ENCODE measurements at regions not wholly inside any gene's neighbourhood (a gene's known extent, or its start where the extent isn't known, plus 50 kb on each side); places are given as distances from the start of the nearest gene placed in this dataset.

DNA sequence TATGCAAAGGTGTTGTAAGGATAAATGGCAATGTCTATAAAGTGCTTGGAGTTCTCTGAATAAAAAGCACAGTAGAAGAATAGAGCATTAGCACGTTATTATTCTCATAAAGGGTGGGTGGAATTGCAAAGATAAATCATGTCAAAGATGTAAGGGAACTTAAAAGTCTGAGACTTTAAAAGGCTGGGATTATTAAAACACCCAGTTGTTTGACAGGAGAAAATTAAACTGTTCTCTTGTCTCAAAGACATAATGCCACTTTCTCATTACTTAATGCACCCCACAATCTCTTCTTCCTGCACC lies 70.4 kb upstream of the PDE10A start:
- ATAC-seq (ENCODE audit: low read depth) = no peak
- Mint-ChIP-seq H3K9me3 (peaks cover 11% of the 10 kb centered on the region), H3K27ac (no peak overlapping the region), H3K36me3 (no peaks in the 10 kb centered on the region), H3K4me3 (no peak overlapping the region), H3K4me1 (no peaks in the 10 kb centered on the region), H3K27me3 (peaks cover 5% of the 10 kb centered on the region)
- DNase-seq (ENCODE audit: low spot score in 2 of 2) = no peak

DNA sequence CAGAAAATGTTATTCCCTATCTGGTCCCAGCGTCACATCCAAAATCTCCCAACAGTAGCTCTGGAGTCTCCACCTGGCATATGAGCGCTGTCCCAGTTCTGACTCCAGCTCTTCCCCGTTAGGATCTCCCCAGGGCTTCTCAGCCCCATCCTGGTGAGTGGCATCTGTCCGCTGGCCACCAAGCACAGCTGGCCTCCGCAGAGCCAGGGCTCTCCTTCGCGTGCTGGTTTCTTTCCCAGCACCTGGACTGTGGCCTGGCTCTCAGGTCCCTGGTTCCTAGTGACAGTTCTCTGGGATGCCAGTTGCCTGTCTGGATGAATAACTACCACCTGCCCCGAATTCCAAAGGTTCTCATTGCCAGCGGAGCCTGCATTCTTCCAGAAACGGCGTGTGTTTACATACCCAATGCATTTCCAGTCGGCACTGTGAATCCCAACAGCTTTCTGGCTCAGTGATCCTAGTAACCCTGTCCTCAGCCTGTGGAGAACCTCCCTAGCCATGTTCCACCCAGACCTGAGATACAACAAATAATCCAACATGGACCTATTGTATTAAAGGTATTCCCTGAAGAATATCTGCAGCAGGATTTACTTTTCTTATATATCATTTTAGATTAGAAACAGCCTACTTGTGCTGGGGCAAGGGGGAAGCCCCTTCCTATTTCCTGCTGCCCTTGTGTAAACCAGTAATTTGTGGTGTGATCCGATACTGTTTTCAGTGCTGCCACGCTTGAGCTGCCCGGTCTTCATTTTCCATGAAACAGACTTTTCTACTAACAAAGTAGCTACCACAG lies 69.9 kb upstream of the PDE10A start:
- H3K4me3 Mint-ChIP-seq = no peak overlapping the region
- peaks cover 11% of the 10 kb centered on the region for H3K9me3 Mint-ChIP-seq
- ATAC-seq (ENCODE audit: low read depth) (no peak), DNase-seq (ENCODE audit: low spot score in 2 of 2) (no peak)
- H3K4me1 Mint-ChIP-seq = no peaks in the 10 kb centered on the region
- no peak overlapping the region for H3K27ac Mint-ChIP-seq
- peaks cover 5% of the 10 kb centered on the region for H3K27me3 Mint-ChIP-seq
- H3K36me3 Mint-ChIP-seq = no peaks in the 10 kb centered on the region

DNA sequence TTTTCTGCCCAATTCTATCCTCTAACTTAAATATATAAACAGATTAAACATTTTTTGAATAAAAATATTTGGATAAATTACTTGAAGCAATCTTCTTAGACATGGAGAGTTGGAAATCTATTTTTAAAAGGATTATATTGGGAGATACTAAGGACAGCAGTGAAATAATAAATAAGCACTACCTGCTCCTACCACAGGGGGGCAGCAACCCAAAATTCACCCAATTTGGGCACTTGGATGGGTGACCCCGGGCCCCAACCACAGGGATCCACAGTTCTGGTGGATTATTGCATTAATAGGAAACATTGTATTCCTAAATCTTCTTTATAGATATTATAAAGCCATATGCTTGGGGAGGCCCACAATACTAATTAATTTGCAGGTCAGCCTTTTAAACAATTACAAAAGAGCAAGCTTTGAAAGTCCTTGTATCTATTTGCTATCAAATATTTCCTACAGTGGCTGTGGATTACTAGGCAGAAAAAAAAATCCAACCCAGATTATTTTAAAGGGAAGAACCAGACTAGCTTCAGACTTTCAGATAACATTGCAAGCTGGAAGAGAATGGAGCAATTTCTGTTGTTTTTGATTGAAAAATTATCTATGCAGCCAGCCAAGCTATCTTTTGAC lies 66.4 kb upstream of the PDE10A start:
- Mint-ChIP-seq H3K9me3 (no peaks in the 10 kb centered on the region), H3K27me3 (no peaks in the 10 kb centered on the region), H3K4me3 (no peak overlapping the region), H3K36me3 (no peaks in the 10 kb centered on the region), H3K4me1 (no peaks in the 10 kb centered on the region), H3K27ac (no peak overlapping the region)
- no peak for ATAC-seq (ENCODE audit: low read depth)
- peak; percentile 18 to 25 for DNase-seq (ENCODE audit: low spot score in 2 of 2)

DNA sequence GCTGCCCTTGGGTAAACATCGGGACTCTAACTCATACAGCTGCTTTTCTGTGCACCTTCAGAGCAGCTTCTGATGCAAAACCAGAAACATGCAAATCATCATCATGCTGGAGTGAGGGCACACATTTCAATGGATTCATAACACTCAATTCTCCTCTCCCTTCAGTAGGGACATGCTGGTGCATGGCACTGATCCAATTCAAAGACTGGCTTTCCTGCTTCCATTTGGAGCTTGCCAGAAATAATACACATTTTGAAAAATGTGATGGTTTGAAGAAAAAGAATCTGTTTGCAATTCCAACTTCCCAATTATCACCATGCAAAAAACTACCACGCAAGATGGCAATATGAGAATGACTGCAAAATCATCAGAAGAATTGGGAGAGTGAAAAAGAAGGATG lies 65.2 kb upstream of the PDE10A start:
- ATAC-seq (ENCODE audit: low read depth) (no peak), DNase-seq (ENCODE audit: low spot score in 2 of 2) (no peak)
- Mint-ChIP-seq H3K27me3 (no peaks in the 10 kb centered on the region), H3K9me3 (no peaks in the 10 kb centered on the region), H3K4me1 (no peaks in the 10 kb centered on the region), H3K4me3 (no peak overlapping the region), H3K36me3 (no peaks in the 10 kb centered on the region), H3K27ac (no peak overlapping the region)

DNA sequence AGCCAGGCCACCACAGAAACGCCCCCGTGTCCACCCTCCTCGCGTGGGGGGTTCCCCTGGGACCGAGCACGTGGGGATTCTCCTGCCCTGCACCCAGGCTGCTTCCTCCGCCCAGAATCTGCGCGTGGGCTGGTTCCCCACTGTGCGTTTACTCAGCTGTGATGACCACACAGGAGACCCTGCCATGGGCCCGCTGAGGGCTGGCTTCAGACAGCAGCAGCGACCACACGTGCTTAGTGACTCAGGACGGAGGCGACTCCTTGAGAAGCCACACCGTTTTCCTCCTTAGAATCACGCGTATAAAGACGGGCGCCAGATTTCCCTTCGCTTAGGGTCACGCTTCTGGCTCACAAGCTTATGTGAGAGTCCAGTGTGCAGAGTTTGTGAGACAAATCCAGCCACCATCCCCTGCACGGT lies 63.9 kb upstream of the PDE10A start:
- H3K9me3 Mint-ChIP-seq = no peaks in the 10 kb centered on the region
- H3K36me3 Mint-ChIP-seq = no peaks in the 10 kb centered on the region
- H3K4me1 Mint-ChIP-seq = no peaks in the 10 kb centered on the region
- H3K27ac Mint-ChIP-seq = no peak overlapping the region
- H3K27me3 Mint-ChIP-seq = no peaks in the 10 kb centered on the region
- DNase-seq (ENCODE audit: low spot score in 2 of 2) (no peak), ATAC-seq (ENCODE audit: low read depth) (no peak)
- H3K4me3 Mint-ChIP-seq = no peak overlapping the region

DNA sequence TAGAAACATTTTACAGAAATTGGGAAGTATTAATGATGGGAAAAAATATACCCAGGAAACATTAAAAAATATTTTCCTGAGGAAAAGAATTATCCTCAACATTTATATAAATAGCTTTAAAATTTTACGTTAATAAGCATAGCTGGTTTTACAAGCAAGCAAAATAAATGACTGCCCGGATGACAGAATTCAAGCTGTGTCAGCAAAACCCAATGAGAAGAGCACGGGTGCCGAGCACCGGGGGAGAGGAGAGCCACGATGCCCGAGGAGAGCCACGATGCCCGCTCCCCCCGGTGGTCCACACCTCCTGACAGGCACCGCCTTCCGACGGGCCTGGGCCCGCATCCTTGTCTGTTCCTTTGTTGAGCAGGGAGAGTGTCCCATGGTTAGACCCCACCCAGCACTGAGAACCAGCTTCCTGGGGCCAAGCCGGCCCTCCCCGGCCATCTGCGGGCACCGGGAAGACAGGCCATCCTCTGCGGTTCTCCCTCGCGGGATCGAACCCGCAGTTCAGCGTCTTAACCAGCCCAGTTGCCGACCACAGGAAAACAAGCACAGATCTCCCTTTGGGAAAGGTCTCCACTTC lies 63.3 kb upstream of the PDE10A start:
- H3K36me3 Mint-ChIP-seq = no peaks in the 10 kb centered on the region
- DNase-seq (ENCODE audit: low spot score in 2 of 2) = no peak
- no peaks in the 10 kb centered on the region for H3K9me3 Mint-ChIP-seq
- ATAC-seq (ENCODE audit: low read depth) = no peak
- no peaks in the 10 kb centered on the region for H3K4me1 Mint-ChIP-seq
- no peaks in the 10 kb centered on the region for H3K27me3 Mint-ChIP-seq
- H3K4me3 Mint-ChIP-seq = no peak overlapping the region
- H3K27ac Mint-ChIP-seq = no peak overlapping the region

DNA sequence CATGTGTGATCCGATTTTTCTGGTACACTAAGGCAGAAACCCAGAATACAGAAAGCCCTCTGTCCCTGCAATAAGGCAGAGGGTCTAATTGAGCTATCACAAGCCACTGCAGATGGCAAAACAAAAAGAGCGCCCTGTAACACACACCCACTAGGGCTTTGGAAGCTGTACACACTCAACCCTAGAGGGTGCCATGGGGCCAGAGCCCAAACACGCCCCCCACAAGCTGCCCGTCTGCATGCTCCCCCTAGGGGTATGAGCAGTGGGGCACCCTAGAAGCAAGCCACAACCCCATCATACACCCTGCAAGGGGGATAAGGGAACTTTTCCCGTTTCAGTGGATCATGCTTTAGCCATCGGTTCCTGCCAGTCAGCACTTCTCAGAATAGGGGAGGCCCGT lies 62.2 kb upstream of the PDE10A start:
- no peak overlapping the region for H3K27ac Mint-ChIP-seq
- no peak overlapping the region for H3K4me3 Mint-ChIP-seq
- H3K27me3 Mint-ChIP-seq = no peaks in the 10 kb centered on the region
- H3K36me3 Mint-ChIP-seq = no peaks in the 10 kb centered on the region
- no peak for DNase-seq (ENCODE audit: low spot score in 2 of 2)
- no peaks in the 10 kb centered on the region for H3K4me1 Mint-ChIP-seq
- H3K9me3 Mint-ChIP-seq = no peaks in the 10 kb centered on the region
- ATAC-seq (ENCODE audit: low read depth) = no peak

DNA sequence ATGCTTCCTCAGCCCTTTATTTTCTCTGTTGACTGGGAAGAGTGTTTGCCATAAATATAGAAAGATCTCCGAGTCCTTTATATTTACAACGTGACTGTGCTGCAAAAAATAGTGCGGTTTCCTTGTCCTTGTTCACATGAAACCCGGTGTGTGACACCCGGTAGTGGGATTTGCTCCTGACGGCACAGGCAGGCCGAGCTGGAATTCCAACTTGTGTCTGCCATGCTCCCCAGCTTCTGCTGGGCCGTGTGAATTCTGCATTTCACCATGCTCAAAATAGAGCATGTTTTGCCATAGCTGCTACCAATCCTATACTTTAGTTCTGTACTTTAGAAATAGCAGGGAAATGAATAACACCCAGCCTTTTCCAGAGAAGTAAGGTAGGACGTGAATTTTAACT lies 60.3 kb upstream of the PDE10A start:
- Mint-ChIP-seq H3K36me3 (no peaks in the 10 kb centered on the region), H3K27me3 (no peaks in the 10 kb centered on the region), H3K27ac (no peak overlapping the region), H3K4me3 (no peak overlapping the region), H3K9me3 (no peaks in the 10 kb centered on the region), H3K4me1 (no peaks in the 10 kb centered on the region)
- DNase-seq (ENCODE audit: low spot score in 2 of 2) = no peak
- ATAC-seq (ENCODE audit: low read depth) = no peak

DNA sequence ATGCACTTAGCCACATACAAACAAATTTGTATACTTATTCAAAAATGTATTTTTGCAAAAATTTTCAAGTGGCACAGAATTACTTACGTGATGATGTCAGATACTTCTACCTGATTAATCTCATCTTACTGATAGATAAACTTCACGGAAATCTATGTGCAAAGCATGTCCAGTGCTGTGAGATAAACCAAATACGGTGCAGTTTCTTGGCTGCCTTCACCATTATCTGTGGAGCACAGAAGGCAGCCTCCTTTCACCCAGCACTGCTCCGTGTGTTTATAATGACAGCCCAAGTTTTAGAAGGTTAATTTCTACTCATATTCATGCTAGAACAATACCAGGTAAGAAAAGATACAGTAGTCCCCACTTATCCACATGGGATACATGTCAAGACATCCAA lies 59.0 kb upstream of the PDE10A start:
- H3K27ac Mint-ChIP-seq = no peak overlapping the region
- H3K9me3 Mint-ChIP-seq = no peaks in the 10 kb centered on the region
- DNase-seq (ENCODE audit: low spot score in 2 of 2) (no peak), ATAC-seq (ENCODE audit: low read depth) (no peak)
- H3K36me3 Mint-ChIP-seq = no peaks in the 10 kb centered on the region
- no peaks in the 10 kb centered on the region for H3K4me1 Mint-ChIP-seq
- no peak overlapping the region for H3K4me3 Mint-ChIP-seq
- H3K27me3 Mint-ChIP-seq = no peaks in the 10 kb centered on the region

DNA sequence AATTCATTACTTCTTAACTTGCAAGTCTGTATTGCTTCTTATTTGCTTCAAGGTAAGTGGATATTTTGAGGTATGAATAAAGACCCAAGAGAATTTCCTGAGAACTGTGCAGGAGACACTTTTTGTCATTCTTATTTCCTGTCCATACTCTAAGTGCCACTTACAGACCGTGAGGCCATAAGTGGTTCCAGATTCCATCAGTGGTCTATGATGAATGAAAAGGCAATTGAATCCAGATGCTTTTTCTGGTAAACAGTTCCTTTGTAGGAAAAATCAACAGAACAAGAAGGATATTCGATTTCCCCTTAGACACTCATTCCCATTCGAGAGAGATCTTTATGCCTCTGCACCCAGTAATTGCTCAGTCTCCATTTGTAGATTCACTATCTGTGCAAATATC lies 58.3 kb upstream of the PDE10A start:
- ATAC-seq (ENCODE audit: low read depth) = no peak

DNA sequence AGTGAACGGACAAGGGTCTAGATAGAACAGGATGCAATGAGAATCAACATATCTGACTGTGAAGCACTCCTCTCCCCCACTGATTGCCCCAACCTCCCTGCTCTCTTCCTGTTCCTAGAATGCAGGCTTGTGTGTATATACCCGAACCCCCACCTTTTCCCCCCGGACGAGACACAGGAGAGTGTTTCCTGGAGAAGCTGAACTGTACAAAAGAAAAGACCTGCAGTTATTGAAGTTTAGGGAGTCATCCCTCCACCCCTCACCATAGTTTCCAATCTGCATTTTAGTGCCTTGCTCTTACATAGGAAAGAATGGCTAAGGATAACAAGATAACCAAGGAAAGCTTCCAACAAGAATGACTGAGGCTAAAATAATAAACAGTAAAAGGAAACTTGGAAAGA lies 55.5 kb upstream of the PDE10A start:
- no peak for ATAC-seq (ENCODE audit: low read depth)
- Mint-ChIP-seq H3K4me1 (no peaks in the 10 kb centered on the region), H3K27ac (no peak overlapping the region), H3K36me3 (no peaks in the 10 kb centered on the region), H3K4me3 (no peak overlapping the region), H3K9me3 (no peaks in the 10 kb centered on the region), H3K27me3 (no peaks in the 10 kb centered on the region)
- DNase-seq (ENCODE audit: low spot score in 2 of 2) = no peak

More for the DNA sequence above, 58.3 kb upstream of the PDE10A start:
- no peak overlapping the region for H3K4me3 Mint-ChIP-seq
- no peaks in the 10 kb centered on the region for H3K36me3 Mint-ChIP-seq
- no peaks in the 10 kb centered on the region for H3K9me3 Mint-ChIP-seq
- no peaks in the 10 kb centered on the region for H3K4me1 Mint-ChIP-seq
- no peak for DNase-seq (ENCODE audit: low spot score in 2 of 2)
- no peaks in the 10 kb centered on the region for H3K27me3 Mint-ChIP-seq
- H3K27ac Mint-ChIP-seq = no peak overlapping the region

DNA sequence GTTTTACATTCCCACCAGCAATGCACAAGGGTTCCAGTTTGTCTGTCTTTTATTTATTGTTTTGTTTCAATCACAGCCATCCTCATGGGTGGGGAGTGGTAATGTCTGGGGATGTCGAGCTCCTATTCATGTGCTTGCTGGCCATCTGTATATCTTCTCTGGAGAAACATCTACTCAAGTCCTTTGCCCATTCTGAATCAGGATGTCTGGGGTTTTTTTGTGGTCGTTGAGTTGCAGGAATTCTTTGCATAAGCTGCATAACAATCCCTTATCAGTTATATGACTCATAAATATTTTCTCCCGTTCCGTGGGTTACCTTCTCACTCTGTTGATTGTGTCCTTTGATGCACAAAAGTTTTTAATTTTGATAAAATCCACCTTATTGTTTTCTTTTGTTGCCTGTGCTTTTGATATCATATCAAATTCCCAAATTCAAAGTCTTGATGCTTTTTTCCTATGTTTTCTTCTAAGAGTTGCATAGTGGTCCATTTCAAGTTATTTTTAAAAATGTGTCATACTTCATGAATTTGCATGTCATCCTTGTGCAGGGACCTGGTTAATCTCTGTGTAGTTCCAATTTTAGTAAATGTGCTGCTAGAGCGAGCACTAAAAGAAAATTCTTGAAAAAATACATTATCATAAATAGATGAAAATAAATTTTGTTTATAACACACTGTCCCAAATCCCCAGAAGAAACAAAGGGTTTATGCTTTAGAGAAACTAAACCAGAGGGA lies 54.9 kb upstream of the PDE10A start:
- ATAC-seq (ENCODE audit: low read depth) = no peak

DNA sequence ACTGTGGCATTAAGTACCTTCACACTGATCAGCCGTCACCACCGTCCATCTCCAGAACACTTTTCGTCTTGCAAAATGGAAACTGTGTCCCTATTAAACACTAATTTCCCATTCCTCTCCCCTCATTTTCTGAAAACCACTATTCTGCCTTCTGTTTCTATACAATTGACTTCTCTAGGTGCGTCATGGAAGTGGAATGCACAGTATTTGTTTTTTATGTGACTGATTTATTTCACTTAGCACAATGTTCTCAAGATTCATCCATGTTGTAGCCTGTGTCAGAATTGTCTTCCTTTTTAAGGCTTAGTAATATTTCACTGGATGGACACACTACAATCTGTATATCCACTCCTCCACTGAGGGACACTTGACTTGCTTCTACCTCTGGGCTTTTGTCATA lies 53.8 kb upstream of the PDE10A start:
- DNase-seq (ENCODE audit: low spot score in 2 of 2) (no peak), ATAC-seq (ENCODE audit: low read depth) (no peak)
- Mint-ChIP-seq H3K4me1 (no peaks in the 10 kb centered on the region), H3K4me3 (no peak overlapping the region), H3K9me3 (no peaks in the 10 kb centered on the region), H3K27ac (no peak overlapping the region), H3K36me3 (no peaks in the 10 kb centered on the region), H3K27me3 (no peaks in the 10 kb centered on the region)

More for the DNA sequence above, 54.9 kb upstream of the PDE10A start:
- Mint-ChIP-seq H3K36me3 (no peaks in the 10 kb centered on the region), H3K27ac (no peak overlapping the region), H3K4me3 (no peak overlapping the region), H3K4me1 (no peaks in the 10 kb centered on the region), H3K9me3 (no peaks in the 10 kb centered on the region), H3K27me3 (no peaks in the 10 kb centered on the region)
- no peak for DNase-seq (ENCODE audit: low spot score in 2 of 2)

DNA sequence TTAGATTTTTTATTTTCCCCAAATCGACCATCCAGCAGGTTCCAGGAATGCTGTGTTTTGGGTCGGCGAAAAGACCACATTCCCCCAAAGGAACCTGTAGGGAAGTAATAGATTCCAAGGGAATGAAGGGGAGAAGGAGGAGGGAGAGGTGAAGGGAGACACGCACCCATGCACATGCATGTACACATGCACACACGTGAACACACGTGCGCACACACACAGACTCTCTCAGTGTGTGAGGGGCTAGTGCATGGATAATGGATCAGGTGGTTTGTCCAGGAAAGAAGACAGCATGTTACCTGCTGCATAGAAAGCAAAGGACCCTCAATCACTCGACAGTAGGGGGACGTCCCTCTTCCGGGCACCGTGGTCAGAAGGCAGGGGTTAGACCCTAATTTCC lies 52.4 kb upstream of the PDE10A start:
- H3K4me3 Mint-ChIP-seq = no peak overlapping the region
- ATAC-seq (ENCODE audit: low read depth) = no peak
- no peak for DNase-seq (ENCODE audit: low spot score in 2 of 2)
- H3K36me3 Mint-ChIP-seq = no peaks in the 10 kb centered on the region
- no peak overlapping the region for H3K27ac Mint-ChIP-seq
- no peaks in the 10 kb centered on the region for H3K9me3 Mint-ChIP-seq
- no peaks in the 10 kb centered on the region for H3K4me1 Mint-ChIP-seq
- no peaks in the 10 kb centered on the region for H3K27me3 Mint-ChIP-seq
